GM23338 (cell line): ENCODE measurements at regions not wholly inside any gene's neighbourhood (a gene's known extent, or its start where the extent isn't known, plus 50 kb on each side); places are given as distances from the start of the nearest gene placed in this dataset.

Source experiments
- ATAC-seq: fragments of 200-7000 bp; cut with Tn5 transposase; 3 replicates; pipeline ENCODE4 v1.9.1; 2020
- DNase-seq: peaks from one replicate; pipeline ENCODE4 v3.0.0-alpha.2; 2015; ENCODE audit warnings: low spot score
- H2AFZ ChIP-seq: fragments of 200-600 bp; sonication (generic); 2 replicates; pipeline ENCODE4 v1.8.0; 2016; ENCODE audit warnings: antibody characterized with exemption, mild to moderate bottlenecking, moderate library complexity
- H3F3A ChIP-seq: fragments of 200-600 bp; sonication (generic); replicated peaks from 2 replicates; pipeline ENCODE4 v1.8.0; 2017; ENCODE audit warnings: antibody characterized with exemption, mixed run types, low read depth
- H3K27ac ChIP-seq: fragments of 200-600 bp; sonication (generic); 2 replicates; pipeline ENCODE4 v1.6.1; 2016; ENCODE audit warnings: low read depth
- H3K27me3 ChIP-seq: fragments of 200-600 bp; sonication (generic); 2 replicates; pipeline ENCODE4 v1.8.0; 2016; ENCODE audit warnings: mild to moderate bottlenecking, mixed run types, moderate library complexity; ENCODE audit not compliant: insufficient read depth
- H3K36me3 ChIP-seq: fragments of 200-600 bp; sonication (generic); 2 replicates; pipeline ENCODE4 v1.8.0; 2016; ENCODE audit warnings: mild to moderate bottlenecking; ENCODE audit not compliant: insufficient read depth
- H3K4me1 ChIP-seq: fragments of 200-600 bp; sonication (generic); 2 replicates; pipeline ENCODE4 v1.8.0; 2016; ENCODE audit warnings: mild to moderate bottlenecking, moderate library complexity; ENCODE audit not compliant: insufficient read depth
- H3K4me2 ChIP-seq: fragments of 200-600 bp; sonication (generic); 2 replicates; pipeline ENCODE4 v1.7.1; 2017; ENCODE audit warnings: mixed run types
- H3K4me3 ChIP-seq: fragments of 200-600 bp; sonication (generic); 2 replicates; pipeline ENCODE4 v1.6.1; 2016; ENCODE audit warnings: mixed run types
- H3K79me2 ChIP-seq: fragments of 200-600 bp; sonication (generic); replicated peaks from 2 replicates; pipeline ENCODE4 v1.8.0; 2017; ENCODE audit warnings: mild to moderate bottlenecking; ENCODE audit not compliant: insufficient read depth
- H3K9me2 ChIP-seq: fragments of 200-600 bp; sonication (generic); 2 replicates; pipeline ENCODE4 v1.8.0; 2017; ENCODE audit not compliant: insufficient read depth
- H4K20me1 ChIP-seq: fragments of 200-600 bp; sonication (generic); replicated peaks from 2 replicates; pipeline ENCODE4 v1.8.0; 2017; ENCODE audit warnings: mild to moderate bottlenecking; ENCODE audit not compliant: insufficient read depth
- H3K27ac Mint-ChIP-seq: 2 replicates; pipeline ENCODE4 v1.8.0; 2020; ENCODE audit warnings: inconsistent platforms, mild to moderate bottlenecking, moderate library complexity, mixed read lengths
- H3K27me3 Mint-ChIP-seq: 3 replicates; pipeline ENCODE4 v1.8.0; 2022; ENCODE audit warnings: low read depth, mild to moderate bottlenecking, moderate library complexity, mixed read lengths, inconsistent platforms; ENCODE audit not compliant: insufficient read depth, poor library complexity
- H3K36me3 Mint-ChIP-seq: 3 replicates; pipeline ENCODE4 v1.8.0; 2021; ENCODE audit warnings: low read depth, mild to moderate bottlenecking, inconsistent platforms, moderate library complexity, mixed read lengths
- H3K4me1 Mint-ChIP-seq: 3 replicates; pipeline ENCODE4 v1.8.0; 2020; ENCODE audit warnings: mild to moderate bottlenecking, inconsistent platforms, mixed read lengths
- H3K4me3 Mint-ChIP-seq: 3 replicates; pipeline ENCODE4 v1.8.0; 2021; ENCODE audit warnings: moderate library complexity, mild to moderate bottlenecking, inconsistent platforms, mixed read lengths
- H3K9me3 Mint-ChIP-seq: 3 replicates; pipeline ENCODE4 v1.8.0; 2020; ENCODE audit warnings: moderate library complexity, mild to moderate bottlenecking, inconsistent platforms, mixed read lengths
- CREB1 ChIP-seq: fragments of 250-450 bp; sonication (Bioruptor Pico); IDR thresholded peaks from 2 replicates; pipeline ENCODE4 v1.5.0; 2020; ENCODE audit warnings: low read depth, mild to moderate bottlenecking, moderate library complexity
- ETS1 ChIP-seq: IDR thresholded peaks from 2 replicates; pipeline ENCODE4 v1.6.1; 2016; ENCODE audit warnings: antibody characterized with exemption
- EZH2 ChIP-seq: fragments of 200-600 bp; sonication (generic); IDR thresholded peaks from one replicate; pipeline ENCODE4 v1.8.0; 2017; ENCODE audit warnings: antibody characterized with exemption, mild to moderate bottlenecking, low read depth; ENCODE audit not compliant: unreplicated experiment
- EZH2phosphoT487 ChIP-seq: fragments of 200-600 bp; sonication (generic); IDR thresholded peaks from one replicate; pipeline ENCODE4 v1.8.1; 2018; ENCODE audit warnings: antibody characterized with exemption; ENCODE audit not compliant: unreplicated experiment
- JUNB ChIP-seq: IDR thresholded peaks from one replicate; pipeline ENCODE4 v1.6.1; 2016; ENCODE audit warnings: antibody characterized with exemption; ENCODE audit not compliant: unreplicated experiment
- NANOG ChIP-seq: IDR thresholded peaks from 2 replicates; pipeline ENCODE4 v1.6.1; 2016; ENCODE audit warnings: antibody characterized with exemption, borderline replicate concordance
- POLR2AphosphoS5 ChIP-seq: IDR thresholded peaks from 2 replicates; pipeline ENCODE4 v1.6.1; 2016; ENCODE audit warnings: antibody characterized with exemption, low read depth
- REST ChIP-seq: IDR thresholded peaks from one replicate; pipeline ENCODE4 v1.6.1; 2018; ENCODE audit warnings: antibody characterized with exemption; ENCODE audit not compliant: unreplicated experiment
- STAT1 ChIP-seq: IDR thresholded peaks from one replicate; pipeline ENCODE4 v1.6.1; 2016; ENCODE audit warnings: antibody characterized with exemption; ENCODE audit not compliant: unreplicated experiment
- ZNF114 ChIP-seq: fragments of 250-450 bp; sonication (Bioruptor Pico); IDR thresholded peaks from 2 replicates; pipeline ENCODE4 v1.5.0; 2020; ENCODE audit warnings: mild to moderate bottlenecking, moderate library complexity
- ZNF331 ChIP-seq: fragments of 250-450 bp; sonication (Bioruptor Pico); IDR thresholded peaks from 2 replicates; pipeline ENCODE4 v1.5.0; 2020; ENCODE audit warnings: low read depth, mild to moderate bottlenecking, moderate library complexity
- ZNF462 ChIP-seq: fragments of 250-450 bp; sonication (Bioruptor Pico); IDR thresholded peaks from 2 replicates; pipeline ENCODE4 v1.5.0; 2020; ENCODE audit warnings: mild to moderate bottlenecking, moderate library complexity
- TF ChIP-seq, protein P1 (sequence below), 2 experiments: fragments of 200-600 bp in 1 of 2; sonication (generic) in 1 of 2; conservative IDR thresholded peaks; 2 replicates each; pipeline versions ENCODE4 v1.5.1 to v1.6.1; 2016 to 2017; ENCODE audit warnings: antibody characterized with exemption in 2 of 2, low read depth in 2 of 2, mild to moderate bottlenecking in 2 of 2, moderate library complexity in 1 of 2

GRCh38 chr1:214793708-214794107 lies 190.7 kb downstream of the CENPF start:
- H3K79me2 ChIP-seq: no peaks in the 10 kb centered on the region
- H3K4me1 ChIP-seq: peaks cover 9% of the 10 kb centered on the region; the same call in 1 of the 2 replicates
- H3K4me3 Mint-ChIP-seq: no peak overlapping the region
- H3K27me3 Mint-ChIP-seq: no peaks in the 10 kb centered on the region
- no peak for TF ChIP-seq REST
- no peak for TF ChIP-seq EZH2
- no peak for TF ChIP-seq JUNB
- TF ChIP-seq ZNF331 (CRISPR knock-in tag): no peak
- TF ChIP-seq EZH2phosphoT487: no peak
- TF ChIP-seq STAT1: no peak
- TF ChIP-seq ETS1: no peak
- TF ChIP-seq ZNF114 (CRISPR knock-in tag): no peak
- no peak for TF ChIP-seq POLR2AphosphoS5
- TF ChIP-seq NANOG: no peak
- no peak for TF ChIP-seq ZNF462 (CRISPR knock-in tag)
- no peak for TF ChIP-seq CREB1 (CRISPR knock-in tag)
- TF ChIP-seq, protein P1, sequence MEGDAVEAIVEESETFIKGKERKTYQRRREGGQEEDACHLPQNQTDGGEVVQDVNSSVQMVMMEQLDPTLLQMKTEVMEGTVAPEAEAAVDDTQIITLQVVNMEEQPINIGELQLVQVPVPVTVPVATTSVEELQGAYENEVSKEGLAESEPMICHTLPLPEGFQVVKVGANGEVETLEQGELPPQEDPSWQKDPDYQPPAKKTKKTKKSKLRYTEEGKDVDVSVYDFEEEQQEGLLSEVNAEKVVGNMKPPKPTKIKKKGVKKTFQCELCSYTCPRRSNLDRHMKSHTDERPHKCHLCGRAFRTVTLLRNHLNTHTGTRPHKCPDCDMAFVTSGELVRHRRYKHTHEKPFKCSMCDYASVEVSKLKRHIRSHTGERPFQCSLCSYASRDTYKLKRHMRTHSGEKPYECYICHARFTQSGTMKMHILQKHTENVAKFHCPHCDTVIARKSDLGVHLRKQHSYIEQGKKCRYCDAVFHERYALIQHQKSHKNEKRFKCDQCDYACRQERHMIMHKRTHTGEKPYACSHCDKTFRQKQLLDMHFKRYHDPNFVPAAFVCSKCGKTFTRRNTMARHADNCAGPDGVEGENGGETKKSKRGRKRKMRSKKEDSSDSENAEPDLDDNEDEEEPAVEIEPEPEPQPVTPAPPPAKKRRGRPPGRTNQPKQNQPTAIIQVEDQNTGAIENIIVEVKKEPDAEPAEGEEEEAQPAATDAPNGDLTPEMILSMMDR (conservative IDR thresholded peaks at IDR 0.05; ENCODE audit: low read depth in 2 of 2): no peak
- H3K9me3 Mint-ChIP-seq: no peaks in the 10 kb centered on the region
- no peak overlapping the region for H3K27ac ChIP-seq
- H3K9me2 ChIP-seq: no peaks in the 10 kb centered on the region
- peak overlapping the region; percentile 8; the same call in 1 of the 2 replicates for H3K27ac Mint-ChIP-seq
- no peak for DNase-seq
- H3K36me3 Mint-ChIP-seq: no peaks in the 10 kb centered on the region
- no peaks in the 10 kb centered on the region for H3F3A ChIP-seq
- no peak overlapping the region for H3K4me3 ChIP-seq
- ATAC-seq: no peak
- H3K4me1 Mint-ChIP-seq: peaks cover 3% of the 10 kb centered on the region; the same call in 2 of the 3 replicates
- no peak overlapping the region for H2AFZ ChIP-seq
- H3K4me2 ChIP-seq: no peak overlapping the region
- no peaks in the 10 kb centered on the region for H3K36me3 ChIP-seq
- no peaks in the 10 kb centered on the region for H3K27me3 ChIP-seq
- H4K20me1 ChIP-seq: no peaks in the 10 kb centered on the region
